WTC11 (cell line): ENCODE measurements at regions not wholly inside any gene's neighbourhood (a gene's known extent, or its start where the extent isn't known, plus 50 kb on each side); places are given as distances from the start of the nearest gene placed in this dataset.

Source experiments
- ATAC-seq: fragments of 200-7000 bp; cut with Tn5 transposase; 2 replicates; pipeline ENCODE4 v1.10.0; 2021; ENCODE audit warnings: mild to moderate bottlenecking, moderate library complexity
- CTCF ChIA-PET: fragments of 300-600 bp; sonication (Branson Sonifier 250); formaldehyde crosslinking; loops from one replicate; lab custom pipeline; 2021; ENCODE audit warnings: antibody characterized with exemption; lab: Charles Lee
- POLR2A ChIA-PET: fragments of 350-600 bp; sonication (Branson Sonifier 250); formaldehyde crosslinking; loops from one replicate; lab custom pipeline; 2021; ENCODE audit warnings: antibody characterized with exemption; lab: Charles Lee
- DNase-seq: peaks from one replicate; pipeline ENCODE4 v3.0.0; 2021; ENCODE audit warnings: low spot score
- H3K27ac Mint-ChIP-seq: 2 replicates; pipeline ENCODE4 v1.8.0; 2021; ENCODE audit warnings: mixed read lengths
- H3K27me3 Mint-ChIP-seq: 2 replicates; pipeline ENCODE4 v1.8.0; 2021; ENCODE audit warnings: low read depth, mild to moderate bottlenecking, moderate library complexity, mixed read lengths
- H3K36me3 Mint-ChIP-seq: 2 replicates; pipeline ENCODE4 v1.8.0; 2021; ENCODE audit warnings: mixed read lengths
- H3K4me1 Mint-ChIP-seq: 2 replicates; pipeline ENCODE4 v1.8.0; 2022; ENCODE audit warnings: mixed read lengths
- H3K4me3 Mint-ChIP-seq: 2 replicates; pipeline ENCODE4 v1.8.0; 2021; ENCODE audit warnings: mild to moderate bottlenecking, moderate library complexity, mixed read lengths
- H3K9me3 Mint-ChIP-seq: 2 replicates; pipeline ENCODE4 v1.8.0; 2021; ENCODE audit warnings: mixed read lengths
- ATF2 ChIP-seq: sonication (generic); formaldehyde crosslinking; IDR thresholded peaks from 2 replicates; pipeline ENCODE4 v1.8.1; 2022; ENCODE audit warnings: low read depth, missing genetic modification reagents, borderline replicate concordance
- CTCF ChIP-seq: fragments of 200-600 bp; IDR thresholded peaks from 2 replicates; pipeline ENCODE4 v1.8.0; 2022; ENCODE audit warnings: antibody characterized with exemption
- FOXK1 ChIP-seq: sonication (generic); formaldehyde crosslinking; IDR thresholded peaks from 2 replicates; pipeline ENCODE4 v1.8.0; 2022; ENCODE audit warnings: mild to moderate bottlenecking, moderate library complexity, missing genetic modification reagents
- GABPB1 ChIP-seq: sonication (generic); formaldehyde crosslinking; IDR thresholded peaks from 2 replicates; pipeline ENCODE4 v1.8.1; 2023; ENCODE audit warnings: mild to moderate bottlenecking, missing genetic modification reagents
- JAZF1 ChIP-seq: fragments of 250-450 bp; sonication (Bioruptor Pico); IDR thresholded peaks from 2 replicates; pipeline ENCODE4 v1.9.0; 2021; ENCODE audit warnings: moderate library complexity, mild to moderate bottlenecking, inconsistent platforms
- JUN ChIP-seq: sonication (generic); formaldehyde crosslinking; IDR thresholded peaks from 2 replicates; pipeline ENCODE4 v1.8.0; 2023; ENCODE audit warnings: mild to moderate bottlenecking, missing genetic modification reagents
- NR1H2 ChIP-seq: sonication (generic); formaldehyde crosslinking; IDR thresholded peaks from 2 replicates; pipeline ENCODE4 v1.9.0; 2021; ENCODE audit warnings: mild to moderate bottlenecking, moderate library complexity, missing genetic modification reagents
- SMAD4 ChIP-seq: sonication (generic); formaldehyde crosslinking; IDR thresholded peaks from 2 replicates; pipeline ENCODE4 v1.8.0; 2022; ENCODE audit warnings: mild to moderate bottlenecking, missing genetic modification reagents
- TEAD4 ChIP-seq: sonication (generic); formaldehyde crosslinking; IDR thresholded peaks from 2 replicates; pipeline ENCODE4 v1.8.0; 2022; ENCODE audit warnings: mild to moderate bottlenecking, missing genetic modification reagents
- ZBTB21 ChIP-seq: sonication (generic); formaldehyde crosslinking; IDR thresholded peaks from 2 replicates; pipeline ENCODE4 v1.8.1; 2023; ENCODE audit warnings: mild to moderate bottlenecking, missing genetic modification reagents, borderline replicate concordance
- TF ChIP-seq, protein P1 (sequence below): fragments of 250-450 bp; sonication (Bioruptor Pico); conservative IDR thresholded peaks from 2 replicates; pipeline ENCODE4 v1.9.0; 2021; ENCODE audit warnings: mild to moderate bottlenecking
- TF ChIP-seq, protein P2 (sequence below): fragments of 250-450 bp; sonication (Bioruptor Pico); IDR thresholded peaks from 2 replicates; pipeline ENCODE4 v1.8.0; 2021; ENCODE audit warnings: mild to moderate bottlenecking
- TF ChIP-seq, protein P3 (sequence below): sonication (generic); formaldehyde crosslinking; IDR thresholded peaks from 2 replicates; pipeline ENCODE4 v1.8.1; 2022; ENCODE audit warnings: missing genetic modification reagents, borderline replicate concordance
- TF ChIP-seq, protein P4 (sequence below): sonication (generic); formaldehyde crosslinking; IDR thresholded peaks from 2 replicates; pipeline ENCODE4 v1.8.1; 2023; ENCODE audit warnings: mild to moderate bottlenecking, missing genetic modification reagents, borderline replicate concordance

DNA sequence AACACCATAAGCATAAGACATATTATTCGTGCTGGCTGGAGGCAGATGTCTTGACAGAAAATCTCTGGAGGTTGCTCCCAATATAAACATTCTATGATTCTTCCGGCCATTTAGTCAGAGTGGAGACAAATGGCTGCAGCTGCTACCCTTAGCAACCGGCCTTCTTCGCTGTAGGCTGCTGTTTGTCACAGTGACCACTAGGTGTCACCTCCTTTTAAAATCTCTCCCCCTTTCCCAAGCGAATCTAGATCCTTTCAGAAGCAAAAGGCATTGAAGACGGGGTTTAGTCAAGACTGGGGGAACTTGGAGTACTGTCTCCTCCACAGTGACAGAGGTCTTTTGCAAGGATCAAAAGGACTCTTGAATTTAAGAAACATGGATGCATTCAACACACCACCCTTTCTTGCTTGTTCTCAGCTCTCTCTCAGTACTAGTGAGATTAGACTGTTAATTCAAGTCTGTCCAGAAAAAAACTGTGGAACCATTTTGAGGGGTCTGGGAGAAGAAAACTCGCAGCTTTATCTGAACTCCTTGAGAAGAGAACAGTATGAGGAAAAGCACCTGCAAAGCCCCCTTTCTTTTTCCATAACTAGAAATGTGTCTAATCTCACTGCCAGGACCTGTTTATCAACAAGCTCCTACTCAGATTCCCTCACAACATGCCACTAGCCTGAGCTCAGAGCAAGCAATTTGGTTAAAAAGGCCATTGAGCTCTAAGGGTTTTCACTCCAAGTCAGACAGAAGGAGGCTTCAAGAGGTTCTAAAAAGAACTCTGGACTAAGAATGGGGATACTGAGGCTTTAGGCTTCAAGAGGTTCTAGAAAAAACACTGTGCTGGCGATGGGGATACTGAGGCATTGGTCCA is 408.3 kb upstream of the PLXNA2 start:
- DNase-seq (peak; percentile 52), ATAC-seq (peak; percentile 95)
- H3K4me1 Mint-ChIP-seq, result peaks cover 20% of the 10 kb centered on the region
- no peaks in the 10 kb centered on the region; the same call in 1 of the 2 replicates for H3K27me3 Mint-ChIP-seq
- 0 out of 2 replicates have a peak, but pooled peaks cover 3% of the 10 kb centered on the region for H3K9me3 Mint-ChIP-seq
- no peak for TF ChIP-seq ZBTB21 (CRISPR knock-in tag)
- TF ChIP-seq, protein P1, sequence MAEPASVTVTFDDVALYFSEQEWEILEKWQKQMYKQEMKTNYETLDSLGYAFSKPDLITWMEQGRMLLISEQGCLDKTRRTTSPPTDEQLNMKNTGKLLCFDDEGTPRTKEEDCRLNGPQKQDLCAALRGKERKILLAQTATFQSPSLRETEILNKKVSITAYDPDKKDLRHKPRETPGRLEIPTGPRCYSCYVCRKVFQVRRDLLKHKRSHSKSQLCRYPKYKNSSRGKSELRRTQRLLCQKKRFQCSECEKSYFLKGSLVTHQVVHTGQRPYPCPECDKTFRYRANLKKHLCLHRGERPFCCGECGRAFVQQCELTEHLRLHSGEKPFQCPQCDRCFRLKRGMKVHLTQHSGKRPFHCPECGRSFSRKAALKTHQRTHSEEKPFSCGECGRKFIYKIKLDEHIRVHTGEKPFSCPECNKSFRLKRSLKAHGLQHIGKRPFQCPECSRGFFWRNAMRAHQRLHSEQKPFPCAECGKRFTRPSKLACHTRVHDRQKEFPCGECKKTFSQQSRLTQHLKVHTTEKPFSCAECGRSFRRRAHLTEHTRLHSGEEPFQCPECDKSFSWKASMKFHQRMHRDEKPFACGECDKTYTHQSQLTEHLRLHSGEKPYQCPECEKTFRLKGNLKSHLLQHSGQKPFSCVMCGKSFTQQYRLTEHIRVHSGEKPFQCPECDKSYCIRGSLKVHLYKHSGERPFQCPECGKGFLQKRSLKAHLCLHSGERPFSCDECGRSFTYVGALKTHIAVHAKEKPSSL, result no peak
- peak; percentile 81 for TF ChIP-seq CTCF
- no peak for TF ChIP-seq GABPB1 (CRISPR knock-in tag)
- CTCF ChIA-PET, result interaction anchor here (0.5 to 2.0 kb wide), 32 partner anchors 10 to 1207 kb away, joined by 3 to 18 read pairs (median 4); no protein-coding TSS in a partner anchor
- H3K4me3 Mint-ChIP-seq, result no peak overlapping the region
- no peak overlapping the region for H3K27ac Mint-ChIP-seq
- POLR2A ChIA-PET, result no interaction called here
- no peaks in the 10 kb centered on the region for H3K36me3 Mint-ChIP-seq

DNA sequence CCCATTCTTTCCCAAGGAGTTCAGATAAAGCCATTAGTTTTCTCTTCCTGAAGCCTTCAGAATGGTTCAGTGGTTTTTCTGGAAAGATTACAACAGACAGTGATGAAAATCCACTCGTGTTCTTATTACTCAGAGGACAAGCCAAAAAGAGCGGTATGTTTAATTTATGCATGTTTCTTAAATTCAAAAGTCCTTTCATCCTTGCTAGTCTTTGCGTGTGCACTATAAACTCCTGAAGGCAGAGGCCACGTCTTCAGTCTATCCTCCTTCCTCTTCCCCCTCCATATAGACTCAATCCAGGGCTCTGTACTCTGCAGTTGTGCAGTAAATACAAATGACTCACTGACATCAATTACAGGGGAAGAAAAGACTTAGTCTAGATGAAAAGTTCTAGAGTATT is 409.2 kb upstream of the PLXNA2 start:
- no peaks in the 10 kb centered on the region; the same call in 1 of the 2 replicates for H3K27me3 Mint-ChIP-seq
- POLR2A ChIA-PET, result no interaction called here
- CTCF ChIA-PET, result interaction anchor here (0.5 to 2.0 kb wide), 19 partner anchors 9 to 1206 kb away, joined by 3 to 18 read pairs (median 4); no protein-coding TSS in a partner anchor
- no peaks in the 10 kb centered on the region for H3K36me3 Mint-ChIP-seq
- 0 out of 2 replicates have a peak, but pooled peaks cover 3% of the 10 kb centered on the region for H3K9me3 Mint-ChIP-seq
- no peak overlapping the region for H3K4me3 Mint-ChIP-seq
- peaks cover 13% of the 10 kb centered on the region for H3K4me1 Mint-ChIP-seq
- no peak for TF ChIP-seq FOXK1 (CRISPR knock-in tag)
- TF ChIP-seq, protein P2, sequence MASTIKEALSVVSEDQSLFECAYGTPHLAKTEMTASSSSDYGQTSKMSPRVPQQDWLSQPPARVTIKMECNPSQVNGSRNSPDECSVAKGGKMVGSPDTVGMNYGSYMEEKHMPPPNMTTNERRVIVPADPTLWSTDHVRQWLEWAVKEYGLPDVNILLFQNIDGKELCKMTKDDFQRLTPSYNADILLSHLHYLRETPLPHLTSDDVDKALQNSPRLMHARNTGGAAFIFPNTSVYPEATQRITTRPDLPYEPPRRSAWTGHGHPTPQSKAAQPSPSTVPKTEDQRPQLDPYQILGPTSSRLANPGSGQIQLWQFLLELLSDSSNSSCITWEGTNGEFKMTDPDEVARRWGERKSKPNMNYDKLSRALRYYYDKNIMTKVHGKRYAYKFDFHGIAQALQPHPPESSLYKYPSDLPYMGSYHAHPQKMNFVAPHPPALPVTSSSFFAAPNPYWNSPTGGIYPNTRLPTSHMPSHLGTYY, result no peak
- TF ChIP-seq JUN, result no peak
- no peak for TF ChIP-seq JAZF1 (CRISPR knock-in tag)
- TF ChIP-seq, protein P3, sequence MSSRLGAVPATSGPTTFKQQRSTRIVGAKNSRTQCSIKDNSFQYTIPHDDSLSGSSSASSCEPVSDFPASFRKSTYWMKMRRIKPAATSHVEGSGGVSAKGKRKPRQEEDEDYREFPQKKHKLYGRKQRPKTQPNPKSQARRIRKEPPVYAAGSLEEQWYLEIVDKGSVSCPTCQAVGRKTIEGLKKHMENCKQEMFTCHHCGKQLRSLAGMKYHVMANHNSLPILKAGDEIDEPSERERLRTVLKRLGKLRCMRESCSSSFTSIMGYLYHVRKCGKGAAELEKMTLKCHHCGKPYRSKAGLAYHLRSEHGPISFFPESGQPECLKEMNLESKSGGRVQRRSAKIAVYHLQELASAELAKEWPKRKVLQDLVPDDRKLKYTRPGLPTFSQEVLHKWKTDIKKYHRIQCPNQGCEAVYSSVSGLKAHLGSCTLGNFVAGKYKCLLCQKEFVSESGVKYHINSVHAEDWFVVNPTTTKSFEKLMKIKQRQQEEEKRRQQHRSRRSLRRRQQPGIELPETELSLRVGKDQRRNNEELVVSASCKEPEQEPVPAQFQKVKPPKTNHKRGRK, result no peak
- TF ChIP-seq, protein P4, sequence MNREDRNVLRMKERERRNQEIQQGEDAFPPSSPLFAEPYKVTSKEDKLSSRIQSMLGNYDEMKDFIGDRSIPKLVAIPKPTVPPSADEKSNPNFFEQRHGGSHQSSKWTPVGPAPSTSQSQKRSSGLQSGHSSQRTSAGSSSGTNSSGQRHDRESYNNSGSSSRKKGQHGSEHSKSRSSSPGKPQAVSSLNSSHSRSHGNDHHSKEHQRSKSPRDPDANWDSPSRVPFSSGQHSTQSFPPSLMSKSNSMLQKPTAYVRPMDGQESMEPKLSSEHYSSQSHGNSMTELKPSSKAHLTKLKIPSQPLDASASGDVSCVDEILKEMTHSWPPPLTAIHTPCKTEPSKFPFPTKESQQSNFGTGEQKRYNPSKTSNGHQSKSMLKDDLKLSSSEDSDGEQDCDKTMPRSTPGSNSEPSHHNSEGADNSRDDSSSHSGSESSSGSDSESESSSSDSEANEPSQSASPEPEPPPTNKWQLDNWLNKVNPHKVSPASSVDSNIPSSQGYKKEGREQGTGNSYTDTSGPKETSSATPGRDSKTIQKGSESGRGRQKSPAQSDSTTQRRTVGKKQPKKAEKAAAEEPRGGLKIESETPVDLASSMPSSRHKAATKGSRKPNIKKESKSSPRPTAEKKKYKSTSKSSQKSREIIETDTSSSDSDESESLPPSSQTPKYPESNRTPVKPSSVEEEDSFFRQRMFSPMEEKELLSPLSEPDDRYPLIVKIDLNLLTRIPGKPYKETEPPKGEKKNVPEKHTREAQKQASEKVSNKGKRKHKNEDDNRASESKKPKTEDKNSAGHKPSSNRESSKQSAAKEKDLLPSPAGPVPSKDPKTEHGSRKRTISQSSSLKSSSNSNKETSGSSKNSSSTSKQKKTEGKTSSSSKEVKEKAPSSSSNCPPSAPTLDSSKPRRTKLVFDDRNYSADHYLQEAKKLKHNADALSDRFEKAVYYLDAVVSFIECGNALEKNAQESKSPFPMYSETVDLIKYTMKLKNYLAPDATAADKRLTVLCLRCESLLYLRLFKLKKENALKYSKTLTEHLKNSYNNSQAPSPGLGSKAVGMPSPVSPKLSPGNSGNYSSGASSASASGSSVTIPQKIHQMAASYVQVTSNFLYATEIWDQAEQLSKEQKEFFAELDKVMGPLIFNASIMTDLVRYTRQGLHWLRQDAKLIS (CRISPR knock-in tag), result no peak
- no peak for TF ChIP-seq ATF2 (CRISPR knock-in tag)
- no peak for TF ChIP-seq TEAD4
- no peak for TF ChIP-seq SMAD4
- TF ChIP-seq NR1H2 (CRISPR knock-in tag), result no peak
- ATAC-seq (no peak), DNase-seq (no peak)
- no peak overlapping the region for H3K27ac Mint-ChIP-seq
